A172 (cell line): ENCODE measurements at regions not wholly inside any gene's neighbourhood (a gene's known extent, or its start where the extent isn't known, plus 50 kb on each side); places are given as distances from the start of the nearest gene placed in this dataset.

Experiments
- DNase-seq: peaks from one replicate; pipeline ENCODE4 v3.0.0-alpha.2; 2015; ENCODE audit warnings: low spot score

- no peak for DNase-seq
These were observed 124.3 kb upstream of the SOX4 start for GRCh38 chr6:21469213-21469612.

GRCh38 chr6:21476112-21476511, 117.4 kb upstream of the SOX4 start:
- no peak for DNase-seq

- no peak for DNase-seq
These were observed 115.1 kb upstream of the SOX4 start for GRCh38 chr6:21478411-21478810.

- DNase-seq: peak; percentile 10
These were observed 114.5 kb upstream of the SOX4 start for GRCh38 chr6:21478883-21479539.

GRCh38 chr6:21486115-21486514, 107.4 kb upstream of the SOX4 start:
- DNase-seq: no peak

- no peak for DNase-seq
These were observed 103.7 kb upstream of the SOX4 start for GRCh38 chr6:21489826-21490225.

GRCh38 chr6:21491955-21492354, 101.6 kb upstream of the SOX4 start:
- DNase-seq: no peak

- DNase-seq: no peak
These were observed 99.0 kb upstream of the SOX4 start for GRCh38 chr6:21494505-21494904.

GRCh38 chr6:21496196-21496595, 97.4 kb upstream of the SOX4 start:
- DNase-seq: no peak

- no peak for DNase-seq
These were observed 96.8 kb upstream of the SOX4 start for GRCh38 chr6:21496706-21497105.

- no peak for DNase-seq
These were observed 93.1 kb upstream of the SOX4 start for GRCh38 chr6:21500314-21501020.

- DNase-seq: no peak
These were observed 92.6 kb upstream of the SOX4 start for GRCh38 chr6:21501021-21501354.

GRCh38 chr6:21501815-21502214, 91.7 kb upstream of the SOX4 start:
- no peak for DNase-seq

- DNase-seq: no peak
These were observed 90.9 kb upstream of the SOX4 start for GRCh38 chr6:21502682-21503081.

- DNase-seq: no peak
These were observed 88.8 kb upstream of the SOX4 start for GRCh38 chr6:21504790-21505189.

GRCh38 chr6:21505574-21505990, 88.0 kb upstream of the SOX4 start:
- DNase-seq: no peak

- no peak for DNase-seq
These were observed 87.4 kb upstream of the SOX4 start for GRCh38 chr6:21506126-21506525.

- peak; percentile 13 for DNase-seq
These were observed 85.7 kb upstream of the SOX4 start for GRCh38 chr6:21507811-21508210.

GRCh38 chr6:21508753-21509152, 84.8 kb upstream of the SOX4 start:
- no peak for DNase-seq

GRCh38 chr6:21511891-21512550, 81.5 kb upstream of the SOX4 start:
- no peak for DNase-seq

GRCh38 chr6:21514288-21514687, 79.3 kb upstream of the SOX4 start:
- no peak for DNase-seq

GRCh38 chr6:21518317-21518716, 75.2 kb upstream of the SOX4 start:
- DNase-seq: no peak

GRCh38 chr6:21519642-21520041, 73.9 kb upstream of the SOX4 start:
- no peak for DNase-seq
